Endothelial cell of umbilical vein (primary cell): ENCODE measurements at regions not wholly inside any gene's neighbourhood (a gene's known extent, or its start where the extent isn't known, plus 50 kb on each side); places are given as distances from the start of the nearest gene placed in this dataset.
"Not testable (repeated sequence)": the region's sequence is repeated elsewhere in the genome, so short reads cannot be mapped to it uniquely, and the experiment has no call there.

Source experiments
- CTCF ChIP-seq, 2 donors: IDR thresholded peaks; 1 replicate in 1 of 2; 2 replicates in 1 of 2; pipeline ENCODE4 v1.5.1; 2011; ENCODE audit warnings: low read length in 2 of 2, mild to moderate bottlenecking in 2 of 2, moderate library complexity in 2 of 2, control low read depth in 1 of 2, inconsistent platforms in 1 of 2, low read depth in 1 of 2; ENCODE audit not compliant: insufficient read depth in 1 of 2; ENCODE audit errors: extremely low read depth in 1 of 2
- EZH2 ChIP-seq: IDR thresholded peaks from 2 replicates; pipeline ENCODE4 v1.6.1; 2012; ENCODE audit warnings: borderline replicate concordance, low read depth, mild to moderate bottlenecking, moderate library complexity, low read length, inconsistent platforms; ENCODE audit not compliant: severe bottlenecking
- MYC ChIP-seq: IDR thresholded peaks from one replicate; pipeline ENCODE4 v1.6.1; 2011; ENCODE audit warnings: mild to moderate bottlenecking, low read depth, low read length
- POLR2A ChIP-seq: IDR thresholded peaks from 2 replicates; pipeline ENCODE4 v1.6.1; 2012; ENCODE audit warnings: low read depth, mild to moderate bottlenecking, control low read depth, low read length

DNA sequence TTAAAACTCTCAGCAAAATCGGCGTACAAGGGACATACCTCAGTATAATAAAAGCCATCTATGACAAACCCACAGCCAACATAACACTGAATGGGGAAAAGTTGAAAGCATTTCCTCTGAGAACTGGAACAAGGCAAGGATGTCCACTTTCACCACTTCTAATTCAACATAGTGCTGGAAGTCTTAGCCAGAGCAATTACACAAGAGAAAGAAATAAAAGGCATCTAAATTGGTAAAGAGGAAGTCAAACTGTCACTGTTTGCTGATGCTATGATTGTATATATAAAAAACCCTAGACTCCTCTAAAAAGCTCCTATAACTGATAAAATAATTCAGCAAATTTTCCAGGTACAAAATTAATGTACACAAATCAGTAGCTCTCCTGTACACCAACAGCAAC, 116.9 kb upstream of the CPM start:
- not testable (repeated sequence) for TF ChIP-seq POLR2A; EZH2; CTCF (IDR thresholded peaks at IDR 0.05; ENCODE audit: extremely low read depth in 1 of 2, insufficient read depth in 1 of 2, low read depth in 1 of 2, low read length in 2 of 2); MYC
